ENCODE measurements at regions not wholly inside any gene's neighbourhood (a gene's known extent, or its start where the extent isn't known, plus 50 kb on each side); places are given as distances from the start of the nearest gene placed in this dataset.

DNA sequence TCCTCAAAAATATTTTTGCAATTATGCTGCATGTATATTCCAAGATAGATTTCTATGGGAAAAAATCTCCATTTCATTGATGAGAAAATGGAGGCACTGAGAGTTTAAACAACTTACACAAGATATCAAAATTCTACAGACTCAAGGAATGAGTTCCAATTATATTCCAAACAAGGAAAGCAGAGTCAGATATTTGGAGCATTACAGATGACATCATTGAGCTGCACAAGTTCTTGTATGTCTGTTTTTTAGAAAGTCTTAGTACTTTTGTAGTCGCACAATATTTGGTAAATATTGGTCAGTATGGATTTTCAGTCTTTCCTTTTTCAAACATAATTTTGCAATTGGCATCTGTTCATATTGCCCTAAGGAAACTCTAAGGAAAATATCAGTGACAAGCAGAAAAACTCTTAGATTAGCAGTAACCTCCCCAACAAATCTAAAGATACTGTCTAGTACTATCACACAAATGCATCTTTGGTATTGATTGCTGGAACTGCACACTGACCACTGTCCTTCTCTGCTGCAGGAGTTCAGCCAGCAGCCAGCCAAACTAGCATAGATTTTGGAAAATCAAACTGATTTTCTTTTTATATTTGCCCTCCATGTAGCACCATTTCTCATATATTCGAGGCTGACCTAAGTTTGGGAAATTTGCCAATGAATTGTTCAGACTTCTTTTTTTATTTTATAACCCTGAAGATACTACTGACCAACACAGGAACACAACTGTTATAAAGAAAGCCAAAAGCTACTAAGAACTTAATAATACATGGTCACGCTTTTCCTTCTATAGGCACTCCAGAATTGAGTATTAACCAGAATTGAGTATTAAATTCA lies 51.7 kb upstream of the TBX18 start:
- TF ChIP-seq, protein P1, sequence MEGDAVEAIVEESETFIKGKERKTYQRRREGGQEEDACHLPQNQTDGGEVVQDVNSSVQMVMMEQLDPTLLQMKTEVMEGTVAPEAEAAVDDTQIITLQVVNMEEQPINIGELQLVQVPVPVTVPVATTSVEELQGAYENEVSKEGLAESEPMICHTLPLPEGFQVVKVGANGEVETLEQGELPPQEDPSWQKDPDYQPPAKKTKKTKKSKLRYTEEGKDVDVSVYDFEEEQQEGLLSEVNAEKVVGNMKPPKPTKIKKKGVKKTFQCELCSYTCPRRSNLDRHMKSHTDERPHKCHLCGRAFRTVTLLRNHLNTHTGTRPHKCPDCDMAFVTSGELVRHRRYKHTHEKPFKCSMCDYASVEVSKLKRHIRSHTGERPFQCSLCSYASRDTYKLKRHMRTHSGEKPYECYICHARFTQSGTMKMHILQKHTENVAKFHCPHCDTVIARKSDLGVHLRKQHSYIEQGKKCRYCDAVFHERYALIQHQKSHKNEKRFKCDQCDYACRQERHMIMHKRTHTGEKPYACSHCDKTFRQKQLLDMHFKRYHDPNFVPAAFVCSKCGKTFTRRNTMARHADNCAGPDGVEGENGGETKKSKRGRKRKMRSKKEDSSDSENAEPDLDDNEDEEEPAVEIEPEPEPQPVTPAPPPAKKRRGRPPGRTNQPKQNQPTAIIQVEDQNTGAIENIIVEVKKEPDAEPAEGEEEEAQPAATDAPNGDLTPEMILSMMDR (IDR thresholded peaks at IDR 0.05; ENCODE audit: control extremely low read depth, extremely low read depth, low read depth, missing control alignments), result no peak
- POLR2A ChIA-PET, result no interaction called here
- no peak for DNase-seq (ENCODE audit: extremely low spot score)
- CTCF ChIA-PET, result no interaction called here

All from GM10248 (cell line).